ENCODE measurements at regions not wholly inside any gene's neighbourhood (a gene's known extent, or its start where the extent isn't known, plus 50 kb on each side); places are given as distances from the start of the nearest gene placed in this dataset.

DNA sequence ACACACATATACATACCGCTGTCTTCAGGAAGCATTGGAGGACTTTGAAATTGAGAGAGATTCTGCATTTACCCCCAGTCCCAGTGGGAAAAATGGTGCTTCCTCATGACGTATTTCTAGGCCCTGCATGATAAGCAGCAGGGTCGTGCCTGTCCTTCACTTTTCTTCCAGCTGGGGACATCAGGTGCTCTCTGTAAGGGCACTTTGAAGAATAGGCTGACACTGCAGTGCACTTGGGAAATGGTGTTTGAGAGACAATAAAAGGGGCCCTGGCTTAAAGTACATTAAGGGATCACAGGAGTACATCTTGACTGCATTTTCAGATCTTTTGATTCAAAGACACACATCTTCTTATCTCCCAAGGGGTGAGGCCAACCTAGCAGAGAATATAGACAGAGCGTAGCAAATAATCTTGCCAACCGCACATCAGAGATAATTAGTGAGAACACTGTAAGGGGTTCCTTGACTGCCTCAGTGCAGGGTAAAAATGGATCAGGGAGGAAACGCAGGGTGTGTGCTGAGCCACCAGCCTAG is 437.9 kb downstream of the CSNK1G3 start:
- Histone ChIP-seq H3K4me2 (ENCODE audit: control insufficient read depth, extremely low read depth, insufficient read depth, low read depth, low read length) (no peak overlapping the region), H3K79me2 (ENCODE audit: control insufficient read depth, insufficient read depth, low read length) (no peaks in the 10 kb centered on the region), H3K9me1 (ENCODE audit: control insufficient read depth, extremely low read depth, insufficient read depth, low read length) (no peaks in the 10 kb centered on the region), H4K20me1 (ENCODE audit: control insufficient read depth, extremely low read depth, insufficient read depth, low read length) (no peaks in the 10 kb centered on the region), H3K9ac (ENCODE audit: control insufficient read depth, extremely low read depth, insufficient read depth, low read length) (no peak overlapping the region), H3K9me3 (ENCODE audit: control insufficient read depth, low read depth, low read length) (no peaks in the 10 kb centered on the region), H3K27me3 (ENCODE audit: control insufficient read depth, extremely low read depth, insufficient read depth, low read length) (no peaks in the 10 kb centered on the region), H2AFZ (ENCODE audit: control insufficient read depth, low read length) (no peak overlapping the region), H3K4me1 (ENCODE audit: control insufficient read depth, extremely low read depth, insufficient read depth, low read length) (peaks cover 12% of the 10 kb centered on the region), H3K4me3 (ENCODE audit: control insufficient read depth in 2 of 3, extremely low read depth in 1 of 3, insufficient read depth in 2 of 3, low read depth in 1 of 3, low read length in 3 of 3) (no peak overlapping the region), H3K36me3 (ENCODE audit: control insufficient read depth in 2 of 2, extremely low read depth in 1 of 2, insufficient read depth in 2 of 2, low read length in 2 of 2) (no peaks in the 10 kb centered on the region), H3K27ac (ENCODE audit: control insufficient read depth, insufficient read depth, low read length) (no peak overlapping the region)
- DNase-seq (ENCODE audit: low read depth, low spot score) (no peak), FAIRE-seq (no peak)
- TF ChIP-seq, protein P1, sequence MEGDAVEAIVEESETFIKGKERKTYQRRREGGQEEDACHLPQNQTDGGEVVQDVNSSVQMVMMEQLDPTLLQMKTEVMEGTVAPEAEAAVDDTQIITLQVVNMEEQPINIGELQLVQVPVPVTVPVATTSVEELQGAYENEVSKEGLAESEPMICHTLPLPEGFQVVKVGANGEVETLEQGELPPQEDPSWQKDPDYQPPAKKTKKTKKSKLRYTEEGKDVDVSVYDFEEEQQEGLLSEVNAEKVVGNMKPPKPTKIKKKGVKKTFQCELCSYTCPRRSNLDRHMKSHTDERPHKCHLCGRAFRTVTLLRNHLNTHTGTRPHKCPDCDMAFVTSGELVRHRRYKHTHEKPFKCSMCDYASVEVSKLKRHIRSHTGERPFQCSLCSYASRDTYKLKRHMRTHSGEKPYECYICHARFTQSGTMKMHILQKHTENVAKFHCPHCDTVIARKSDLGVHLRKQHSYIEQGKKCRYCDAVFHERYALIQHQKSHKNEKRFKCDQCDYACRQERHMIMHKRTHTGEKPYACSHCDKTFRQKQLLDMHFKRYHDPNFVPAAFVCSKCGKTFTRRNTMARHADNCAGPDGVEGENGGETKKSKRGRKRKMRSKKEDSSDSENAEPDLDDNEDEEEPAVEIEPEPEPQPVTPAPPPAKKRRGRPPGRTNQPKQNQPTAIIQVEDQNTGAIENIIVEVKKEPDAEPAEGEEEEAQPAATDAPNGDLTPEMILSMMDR (optimal IDR thresholded peaks at IDR 0.05 in 1 of 3, IDR thresholded peaks at IDR 0.05 in 1 of 3, conservative IDR thresholded peaks at IDR 0.05 in 1 of 3; ENCODE audit: extremely low read depth in 1 of 3, insufficient read depth in 2 of 3, low read length in 3 of 3), result no peak
- no peak for TF ChIP-seq EZH2 (IDR thresholded peaks at IDR 0.05; ENCODE audit: low read length)
- dilution Hi-C loops (cut with MboI; ENCODE audit: extremely low pct_ligation_motif_present, low sequenced_read_pairs), result no loop called here

DNA sequence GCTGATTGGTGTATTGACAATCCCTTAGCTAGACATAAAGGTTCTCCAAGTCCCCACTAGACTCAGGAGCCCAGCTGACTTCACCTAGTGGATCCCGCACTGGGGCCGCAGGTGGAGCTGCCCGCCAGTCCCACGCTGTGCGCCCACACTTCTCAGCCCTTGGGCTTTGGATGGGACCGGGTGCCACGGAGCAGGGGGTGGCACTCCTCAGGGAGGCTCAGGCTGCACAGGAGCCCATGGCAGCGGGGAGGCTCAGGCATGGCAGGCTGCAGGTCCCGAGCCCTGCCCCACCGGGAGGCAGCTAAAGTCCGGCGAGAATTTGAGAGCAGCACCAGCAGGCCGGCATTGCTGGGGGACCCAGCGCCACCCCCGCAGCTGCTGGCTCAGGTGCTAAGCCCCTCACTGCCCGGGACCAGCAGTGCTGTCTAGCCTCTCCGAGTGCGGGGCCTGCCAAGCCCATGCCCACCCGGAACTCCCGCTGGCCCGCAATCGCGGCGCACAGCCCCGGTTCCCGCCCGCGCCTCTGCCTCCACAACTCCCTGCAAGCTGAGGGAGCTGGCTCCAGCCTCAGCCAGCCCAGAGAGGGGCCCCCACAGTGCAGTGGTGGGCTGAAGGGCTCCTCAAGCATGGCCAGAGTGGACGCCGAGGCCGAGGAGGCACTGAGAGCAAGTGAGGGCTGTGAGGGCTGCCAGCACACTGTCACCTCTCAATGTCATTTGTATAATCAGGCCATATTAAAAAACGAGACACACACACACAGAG is 437.2 kb downstream of the CSNK1G3 start:
- Histone ChIP-seq H3K9me1 (ENCODE audit: control insufficient read depth, extremely low read depth, insufficient read depth, low read length) (no peaks in the 10 kb centered on the region), H3K79me2 (ENCODE audit: control insufficient read depth, insufficient read depth, low read length) (no peaks in the 10 kb centered on the region), H3K27ac (ENCODE audit: control insufficient read depth, insufficient read depth, low read length) (no peak overlapping the region), H3K4me3 (ENCODE audit: control insufficient read depth in 2 of 3, extremely low read depth in 1 of 3, insufficient read depth in 2 of 3, low read depth in 1 of 3, low read length in 3 of 3) (no peak overlapping the region), H3K4me2 (ENCODE audit: control insufficient read depth, extremely low read depth, insufficient read depth, low read depth, low read length) (no peak overlapping the region), H3K4me1 (ENCODE audit: control insufficient read depth, extremely low read depth, insufficient read depth, low read length) (peaks cover 12% of the 10 kb centered on the region), H3K36me3 (ENCODE audit: control insufficient read depth in 2 of 2, extremely low read depth in 1 of 2, insufficient read depth in 2 of 2, low read length in 2 of 2) (no peaks in the 10 kb centered on the region), H4K20me1 (ENCODE audit: control insufficient read depth, extremely low read depth, insufficient read depth, low read length) (no peaks in the 10 kb centered on the region), H2AFZ (ENCODE audit: control insufficient read depth, low read length) (no peak overlapping the region), H3K27me3 (ENCODE audit: control insufficient read depth, extremely low read depth, insufficient read depth, low read length) (no peaks in the 10 kb centered on the region), H3K9me3 (ENCODE audit: control insufficient read depth, low read depth, low read length) (no peaks in the 10 kb centered on the region), H3K9ac (ENCODE audit: control insufficient read depth, extremely low read depth, insufficient read depth, low read length) (no peak overlapping the region)
- FAIRE-seq (no peak), DNase-seq (ENCODE audit: low read depth, low spot score) (no peak)
- TF ChIP-seq EZH2 (IDR thresholded peaks at IDR 0.05; ENCODE audit: low read length), result no peak
- TF ChIP-seq, protein P1 (optimal IDR thresholded peaks at IDR 0.05 in 1 of 3, IDR thresholded peaks at IDR 0.05 in 1 of 3, conservative IDR thresholded peaks at IDR 0.05 in 1 of 3; ENCODE audit: extremely low read depth in 1 of 3, insufficient read depth in 2 of 3, low read length in 3 of 3), result no peak
- dilution Hi-C loops (cut with MboI; ENCODE audit: extremely low pct_ligation_motif_present, low sequenced_read_pairs), result no loop called here

Measured in keratinocyte (primary cell).